ENCODE measurements at regions not wholly inside any gene's neighbourhood (a gene's known extent, or its start where the extent isn't known, plus 50 kb on each side); places are given as distances from the start of the nearest gene placed in this dataset.

DNA sequence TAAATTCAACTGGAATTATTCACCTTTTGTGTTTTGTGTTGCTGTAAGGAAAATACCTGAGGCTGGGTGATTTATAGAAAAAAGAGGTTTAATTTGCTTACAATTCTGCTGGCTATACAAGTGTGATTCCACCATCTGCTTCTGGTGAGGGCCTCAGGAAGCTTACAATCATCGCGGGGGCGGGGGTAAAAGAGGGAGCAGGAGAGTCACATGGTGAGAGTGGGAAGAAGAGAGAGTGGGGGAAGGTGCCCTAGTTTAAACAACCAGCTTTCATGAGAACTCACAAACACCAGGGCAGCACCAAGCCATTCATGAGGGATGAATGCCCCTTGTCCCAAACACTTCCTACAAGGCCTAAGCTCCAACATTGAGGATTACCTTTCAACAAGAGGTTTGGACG lies 760.7 kb upstream of the PCDH9 start:
- TF ChIP-seq, protein P1, sequence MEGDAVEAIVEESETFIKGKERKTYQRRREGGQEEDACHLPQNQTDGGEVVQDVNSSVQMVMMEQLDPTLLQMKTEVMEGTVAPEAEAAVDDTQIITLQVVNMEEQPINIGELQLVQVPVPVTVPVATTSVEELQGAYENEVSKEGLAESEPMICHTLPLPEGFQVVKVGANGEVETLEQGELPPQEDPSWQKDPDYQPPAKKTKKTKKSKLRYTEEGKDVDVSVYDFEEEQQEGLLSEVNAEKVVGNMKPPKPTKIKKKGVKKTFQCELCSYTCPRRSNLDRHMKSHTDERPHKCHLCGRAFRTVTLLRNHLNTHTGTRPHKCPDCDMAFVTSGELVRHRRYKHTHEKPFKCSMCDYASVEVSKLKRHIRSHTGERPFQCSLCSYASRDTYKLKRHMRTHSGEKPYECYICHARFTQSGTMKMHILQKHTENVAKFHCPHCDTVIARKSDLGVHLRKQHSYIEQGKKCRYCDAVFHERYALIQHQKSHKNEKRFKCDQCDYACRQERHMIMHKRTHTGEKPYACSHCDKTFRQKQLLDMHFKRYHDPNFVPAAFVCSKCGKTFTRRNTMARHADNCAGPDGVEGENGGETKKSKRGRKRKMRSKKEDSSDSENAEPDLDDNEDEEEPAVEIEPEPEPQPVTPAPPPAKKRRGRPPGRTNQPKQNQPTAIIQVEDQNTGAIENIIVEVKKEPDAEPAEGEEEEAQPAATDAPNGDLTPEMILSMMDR (IDR thresholded peaks at IDR 0.05; ENCODE audit: insufficient read depth, low read depth, low read length): no peak
- no peak for TF ChIP-seq EZH2 (IDR thresholded peaks at IDR 0.05; ENCODE audit: insufficient read depth, low read length)
